ENCODE measurements at regions not wholly inside any gene's neighbourhood (a gene's known extent, or its start where the extent isn't known, plus 50 kb on each side); places are given as distances from the start of the nearest gene placed in this dataset.
"Not testable (repeated sequence)": the region's sequence is repeated elsewhere in the genome, so short reads cannot be mapped to it uniquely, and the experiment has no call there.

- no peak for DNase-seq
Measured at GRCh38 chr15:92763459-92763858, 107.9 kb upstream of the FAM174B start.

GRCh38 chr15:92768131-92768530, 112.6 kb upstream of the FAM174B start:
- DNase-seq, result not testable (repeated sequence)

GRCh38 chr15:92770641-92771040, 115.1 kb upstream of the FAM174B start:
- no peak for DNase-seq

- DNase-seq, result no peak
Measured at GRCh38 chr15:92772061-92772460, 116.5 kb upstream of the FAM174B start.

- DNase-seq, result no peak
Measured at GRCh38 chr15:92772626-92773244, 117.2 kb upstream of the FAM174B start.

GRCh38 chr15:92773340-92773739, 117.8 kb upstream of the FAM174B start:
- no peak for DNase-seq

- no peak for DNase-seq
Measured at GRCh38 chr15:92779874-92780273, 120.2 kb upstream of the CHD2 start.

- no peak for DNase-seq
Measured at GRCh38 chr15:92780843-92781242, 119.3 kb upstream of the CHD2 start.

GRCh38 chr15:92781925-92782453, 118.1 kb upstream of the CHD2 start:
- no peak for DNase-seq

GRCh38 chr15:92787116-92787515, 113.0 kb upstream of the CHD2 start:
- DNase-seq, result no peak

GRCh38 chr15:92788196-92788595, 111.9 kb upstream of the CHD2 start:
- no peak for DNase-seq

GRCh38 chr15:92788793-92789192, 111.3 kb upstream of the CHD2 start:
- DNase-seq, result not testable (repeated sequence)

- DNase-seq, result no peak
Measured at GRCh38 chr15:92796161-92796611, 103.9 kb upstream of the CHD2 start.

GRCh38 chr15:92797168-92798052, 102.7 kb upstream of the CHD2 start:
- DNase-seq, result no peak

GRCh38 chr15:92800013-92800412, 100.1 kb upstream of the CHD2 start:
- no peak for DNase-seq

- DNase-seq, result not testable (repeated sequence)
Measured at GRCh38 chr15:92800416-92801055, 99.6 kb upstream of the CHD2 start.

GRCh38 chr15:92801056-92801773, 98.9 kb upstream of the CHD2 start:
- DNase-seq, result not testable (repeated sequence)

- DNase-seq, result no peak
Measured at GRCh38 chr15:92801774-92802464, 98.2 kb upstream of the CHD2 start.

GRCh38 chr15:92803536-92803851, 96.6 kb upstream of the CHD2 start:
- DNase-seq, result no peak

GRCh38 chr15:92803852-92804609, 96.1 kb upstream of the CHD2 start:
- DNase-seq, result peak; percentile 78

GRCh38 chr15:92804610-92804936, 95.6 kb upstream of the CHD2 start:
- not testable (repeated sequence) for DNase-seq

Measured in NCI-H510A (cell line).